Activated naive CD4-positive, alpha-beta T cell treated with anti-CD3 and anti-CD28 coated beads, Interleukin-2, amount 50 U/mL, for 24 hours (primary cell): ENCODE measurements at regions not wholly inside any gene's neighbourhood (a gene's known extent, or its start where the extent isn't known, plus 50 kb on each side); places are given as distances from the start of the nearest gene placed in this dataset.

Experiments
- H3K27ac Mint-ChIP-seq: one replicate; pipeline ENCODE4 v1.8.0; 2021; ENCODE audit warnings: mild to moderate bottlenecking, mixed read lengths
- H3K27me3 Mint-ChIP-seq: one replicate; pipeline ENCODE4 v1.8.0; 2021; ENCODE audit warnings: mixed read lengths
- H3K36me3 Mint-ChIP-seq: one replicate; pipeline ENCODE4 v1.8.0; 2021; ENCODE audit warnings: mixed read lengths
- H3K4me1 Mint-ChIP-seq: one replicate; pipeline ENCODE4 v1.8.0; 2021; ENCODE audit warnings: mixed read lengths
- H3K4me3 Mint-ChIP-seq: one replicate; pipeline ENCODE4 v1.8.0; 2021; ENCODE audit warnings: mild to moderate bottlenecking, mixed read lengths
- H3K9me3 Mint-ChIP-seq: one replicate; pipeline ENCODE4 v1.8.0; 2021; ENCODE audit warnings: mixed read lengths

DNA sequence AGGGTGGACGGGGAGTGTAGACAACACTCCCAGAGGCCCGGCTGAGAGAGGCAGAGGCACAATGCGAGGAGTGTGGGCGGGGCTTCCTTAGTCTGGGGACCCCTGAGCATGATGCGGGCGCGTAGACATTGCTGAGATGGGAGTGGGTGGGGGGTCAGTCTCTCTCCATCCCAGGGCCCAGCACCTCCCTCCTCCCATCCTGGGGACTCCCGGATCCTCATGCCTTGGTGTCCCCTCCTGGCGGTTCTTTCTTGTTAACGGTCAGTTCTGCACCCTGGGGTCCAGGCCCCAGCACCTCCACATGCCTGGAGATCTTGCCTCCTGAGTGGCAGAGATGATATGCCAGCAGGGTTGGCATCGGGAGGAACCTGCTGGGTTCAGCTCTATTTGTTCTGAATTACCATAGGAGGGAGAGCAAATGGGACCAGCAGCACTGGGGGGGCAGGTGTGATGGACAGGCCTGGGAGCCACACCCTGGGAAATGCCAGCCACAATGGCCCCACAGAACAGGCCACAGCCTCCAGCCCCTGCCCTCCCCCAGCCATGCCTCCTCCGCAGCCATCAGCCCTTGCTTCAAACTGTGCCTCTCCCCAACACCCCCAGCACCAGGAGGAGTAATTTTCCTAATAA is 55.7 kb downstream of the RTL6 start:
- H3K36me3 Mint-ChIP-seq, result no peaks in the 10 kb centered on the region
- no peak overlapping the region for H3K4me3 Mint-ChIP-seq
- H3K27me3 Mint-ChIP-seq, result no peaks in the 10 kb centered on the region
- no peaks in the 10 kb centered on the region for H3K4me1 Mint-ChIP-seq
- no peaks in the 10 kb centered on the region for H3K9me3 Mint-ChIP-seq
- H3K27ac Mint-ChIP-seq, result no peak overlapping the region

DNA sequence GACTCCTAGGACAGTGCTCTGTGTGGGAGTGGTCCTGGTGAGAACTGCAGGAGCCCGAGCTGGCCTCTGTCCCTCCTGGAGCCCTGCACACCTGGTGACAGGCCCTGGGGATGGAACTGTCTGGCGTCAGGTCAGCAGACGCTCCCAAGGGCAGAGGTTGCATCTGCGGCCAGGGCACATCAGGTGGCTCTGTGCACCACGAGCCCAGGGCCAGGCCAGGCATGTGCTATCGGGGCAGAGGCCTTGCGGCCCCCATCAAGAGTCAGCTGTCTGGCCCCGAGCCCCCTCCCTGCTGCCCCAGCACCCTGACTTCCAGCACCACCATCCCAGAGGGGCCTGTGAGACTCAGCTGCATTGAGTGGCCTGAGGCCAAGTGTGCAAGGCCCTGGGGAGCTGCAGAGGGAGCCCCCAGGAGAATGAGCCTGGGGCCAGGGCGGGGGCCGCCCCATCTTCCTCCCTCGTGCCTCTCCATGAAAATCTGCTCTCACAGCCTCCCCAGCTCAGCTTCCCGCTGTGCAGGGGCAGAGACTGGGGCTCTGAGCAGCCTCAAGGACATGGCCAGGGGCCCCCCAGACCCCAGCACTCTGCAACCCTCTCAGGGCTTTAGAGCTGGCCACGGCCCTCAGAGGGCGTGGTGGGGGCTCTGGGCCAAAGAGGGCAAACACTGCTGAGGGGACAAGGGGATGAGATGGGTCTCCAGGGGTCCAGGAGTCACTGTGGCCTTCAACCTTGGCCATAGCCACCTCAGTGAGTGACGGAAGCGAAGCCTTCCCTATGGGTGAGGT is 56.4 kb downstream of the RTL6 start:
- no peaks in the 10 kb centered on the region for H3K4me1 Mint-ChIP-seq
- H3K4me3 Mint-ChIP-seq, result no peak overlapping the region
- H3K27me3 Mint-ChIP-seq, result no peaks in the 10 kb centered on the region
- no peaks in the 10 kb centered on the region for H3K36me3 Mint-ChIP-seq
- no peak overlapping the region for H3K27ac Mint-ChIP-seq
- no peaks in the 10 kb centered on the region for H3K9me3 Mint-ChIP-seq

- no peaks in the 10 kb centered on the region for H3K36me3 Mint-ChIP-seq
- H3K27me3 Mint-ChIP-seq, result no peaks in the 10 kb centered on the region
- H3K9me3 Mint-ChIP-seq, result no peaks in the 10 kb centered on the region
- no peaks in the 10 kb centered on the region for H3K4me1 Mint-ChIP-seq
- H3K27ac Mint-ChIP-seq, result no peak overlapping the region
- H3K4me3 Mint-ChIP-seq, result no peak overlapping the region
These were observed 57.5 kb downstream of the RTL6 start for GRCh38 chr22:44440224-44441160.

DNA sequence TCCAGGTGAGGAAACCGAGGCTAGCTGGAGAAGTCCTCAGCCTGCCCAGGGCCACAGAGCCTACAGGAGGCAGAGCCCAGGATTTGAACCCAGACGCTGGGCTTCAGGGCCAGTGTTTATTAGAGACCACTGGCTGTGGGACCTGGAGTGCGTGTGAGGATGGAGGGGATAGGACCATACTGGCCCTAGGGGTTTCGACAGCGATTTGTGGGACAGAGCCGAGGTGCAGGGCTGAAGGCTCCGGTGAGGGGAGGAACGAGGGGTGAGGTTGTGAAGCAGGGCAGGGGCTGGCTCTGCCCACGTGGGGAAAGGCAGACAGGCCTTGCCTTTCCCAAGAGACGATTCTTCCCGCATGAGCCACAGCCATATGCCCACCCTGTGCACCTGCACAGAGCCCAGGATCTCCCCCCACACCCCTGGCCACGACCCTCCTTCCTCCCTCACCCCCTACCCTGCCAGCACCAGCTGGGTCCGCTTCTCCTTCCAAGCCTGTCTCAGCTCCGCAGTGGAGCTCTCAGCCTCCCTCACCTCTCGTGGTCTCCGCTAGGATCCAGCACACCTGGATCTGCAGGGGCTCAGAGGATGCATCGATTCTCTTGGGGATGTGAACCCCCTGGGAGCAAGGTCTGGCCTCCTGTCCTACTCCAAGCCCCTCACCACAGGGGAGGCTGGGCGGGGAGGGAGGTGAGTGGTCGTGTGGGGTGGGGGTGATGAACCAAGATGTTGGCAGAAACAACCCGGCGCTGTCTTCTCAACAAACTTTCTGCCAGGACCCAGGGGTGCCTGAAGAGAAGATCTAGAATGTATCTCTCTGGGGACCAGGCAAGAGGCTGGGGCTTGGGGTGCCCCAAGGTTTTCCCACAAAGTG is 58.4 kb downstream of the RTL6 start:
- H3K36me3 Mint-ChIP-seq, result no peaks in the 10 kb centered on the region
- H3K27ac Mint-ChIP-seq, result no peak overlapping the region
- no peaks in the 10 kb centered on the region for H3K27me3 Mint-ChIP-seq
- no peaks in the 10 kb centered on the region for H3K9me3 Mint-ChIP-seq
- no peaks in the 10 kb centered on the region for H3K4me1 Mint-ChIP-seq
- H3K4me3 Mint-ChIP-seq, result no peak overlapping the region

DNA sequence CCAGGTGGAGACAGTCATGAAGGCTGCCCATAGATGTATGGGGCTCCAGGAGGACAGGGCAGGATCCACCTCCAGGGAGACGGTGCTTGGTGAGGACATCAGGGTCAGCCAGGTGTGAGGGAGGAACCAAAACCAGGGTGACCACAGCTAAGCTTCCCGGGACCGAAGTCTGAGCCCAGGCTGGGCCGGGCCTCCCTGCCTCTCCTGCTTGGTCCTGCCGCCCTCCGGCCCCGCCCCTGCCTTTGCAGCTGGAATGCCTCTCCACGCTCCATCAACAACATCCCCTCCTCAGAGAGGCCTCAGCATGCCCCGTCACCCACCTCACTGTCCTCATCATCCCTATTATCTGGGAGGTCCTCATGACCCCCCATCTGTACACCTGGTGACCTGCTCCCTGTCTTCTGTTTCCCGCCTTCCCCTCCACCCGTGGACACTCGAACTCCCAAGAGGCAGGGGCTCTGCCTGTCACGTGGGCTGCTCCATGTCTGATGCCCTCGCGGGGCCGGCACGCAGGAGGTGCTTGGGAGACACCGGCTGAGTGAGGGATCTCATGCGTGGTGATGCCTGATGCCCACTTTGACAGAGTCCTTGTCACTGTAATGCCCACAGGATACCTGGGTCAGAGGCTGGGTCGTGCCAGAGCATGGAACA is 59.4 kb downstream of the RTL6 start:
- no peaks in the 10 kb centered on the region for H3K27me3 Mint-ChIP-seq
- H3K36me3 Mint-ChIP-seq, result no peaks in the 10 kb centered on the region
- H3K27ac Mint-ChIP-seq, result no peak overlapping the region
- H3K4me3 Mint-ChIP-seq, result no peak overlapping the region
- no peaks in the 10 kb centered on the region for H3K9me3 Mint-ChIP-seq
- H3K4me1 Mint-ChIP-seq, result no peaks in the 10 kb centered on the region

DNA sequence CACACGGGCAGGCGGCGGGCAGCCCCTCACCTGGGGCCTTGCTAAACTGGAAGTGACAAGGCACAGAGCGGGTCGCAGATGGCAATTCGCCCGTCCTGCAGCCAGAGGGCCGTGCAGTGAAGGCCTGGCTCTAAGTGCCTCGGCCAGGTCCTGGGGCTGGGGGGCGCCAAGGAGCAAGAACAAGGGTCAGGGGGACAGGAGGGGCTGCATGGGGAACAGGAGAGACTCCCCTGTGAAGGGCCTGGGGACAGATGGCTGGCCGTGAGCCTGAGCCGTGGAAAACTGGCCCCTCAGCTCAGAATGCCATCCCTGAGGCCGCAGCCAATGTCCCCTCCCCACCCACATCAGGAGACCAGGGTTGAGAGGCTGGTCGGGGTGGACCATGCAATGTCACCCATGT is 60.0 kb downstream of the RTL6 start:
- Mint-ChIP-seq H3K27me3 (no peaks in the 10 kb centered on the region), H3K36me3 (no peaks in the 10 kb centered on the region), H3K27ac (no peak overlapping the region), H3K4me3 (no peak overlapping the region), H3K4me1 (no peaks in the 10 kb centered on the region), H3K9me3 (no peaks in the 10 kb centered on the region)

GRCh38 chr22:44437216-44438055 is 60.6 kb downstream of the RTL6 start:
- no peaks in the 10 kb centered on the region for H3K27me3 Mint-ChIP-seq
- no peak overlapping the region for H3K4me3 Mint-ChIP-seq
- no peaks in the 10 kb centered on the region for H3K4me1 Mint-ChIP-seq
- H3K9me3 Mint-ChIP-seq, result no peaks in the 10 kb centered on the region
- no peaks in the 10 kb centered on the region for H3K36me3 Mint-ChIP-seq
- no peak overlapping the region for H3K27ac Mint-ChIP-seq

- H3K27ac Mint-ChIP-seq, result no peak overlapping the region
- no peak overlapping the region for H3K4me3 Mint-ChIP-seq
- no peaks in the 10 kb centered on the region for H3K4me1 Mint-ChIP-seq
- no peaks in the 10 kb centered on the region for H3K9me3 Mint-ChIP-seq
- no peaks in the 10 kb centered on the region for H3K36me3 Mint-ChIP-seq
- H3K27me3 Mint-ChIP-seq, result no peaks in the 10 kb centered on the region
These were observed 61.3 kb downstream of the RTL6 start for GRCh38 chr22:44436736-44437135.

GRCh38 chr22:44431256-44431655 is 66.8 kb downstream of the RTL6 start:
- Mint-ChIP-seq H3K36me3 (no peaks in the 10 kb centered on the region), H3K4me1 (no peaks in the 10 kb centered on the region), H3K27ac (no peak overlapping the region), H3K9me3 (no peaks in the 10 kb centered on the region), H3K4me3 (no peak overlapping the region), H3K27me3 (no peaks in the 10 kb centered on the region)

DNA sequence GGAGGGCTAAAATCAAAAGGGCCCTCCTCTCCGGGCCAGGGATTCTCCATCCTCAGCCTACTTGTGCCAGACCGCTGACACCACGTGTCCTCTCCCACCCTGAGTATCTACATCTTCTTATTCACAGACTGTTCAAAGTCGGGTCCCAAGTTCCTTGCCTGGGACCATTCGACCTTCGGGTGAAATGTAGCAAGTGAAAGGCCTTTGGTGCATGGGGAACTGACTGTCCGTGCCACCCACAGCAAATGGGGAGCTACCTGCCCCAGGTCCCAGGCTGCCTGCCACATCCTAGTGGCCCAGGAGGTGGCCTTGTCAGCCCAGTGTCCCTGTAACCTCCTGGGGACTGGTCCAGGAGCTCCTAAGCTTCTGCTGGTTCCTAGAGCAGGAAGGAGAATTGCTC is 67.3 kb downstream of the RTL6 start:
- H3K27ac Mint-ChIP-seq, result no peak overlapping the region
- no peak overlapping the region for H3K4me3 Mint-ChIP-seq
- no peaks in the 10 kb centered on the region for H3K27me3 Mint-ChIP-seq
- no peaks in the 10 kb centered on the region for H3K36me3 Mint-ChIP-seq
- no peaks in the 10 kb centered on the region for H3K9me3 Mint-ChIP-seq
- no peaks in the 10 kb centered on the region for H3K4me1 Mint-ChIP-seq

- Mint-ChIP-seq H3K27me3 (no peaks in the 10 kb centered on the region), H3K9me3 (no peaks in the 10 kb centered on the region), H3K4me3 (no peak overlapping the region), H3K4me1 (no peaks in the 10 kb centered on the region), H3K27ac (no peak overlapping the region), H3K36me3 (no peaks in the 10 kb centered on the region)
These were observed 68.0 kb downstream of the RTL6 start for GRCh38 chr22:44429941-44430587.

DNA sequence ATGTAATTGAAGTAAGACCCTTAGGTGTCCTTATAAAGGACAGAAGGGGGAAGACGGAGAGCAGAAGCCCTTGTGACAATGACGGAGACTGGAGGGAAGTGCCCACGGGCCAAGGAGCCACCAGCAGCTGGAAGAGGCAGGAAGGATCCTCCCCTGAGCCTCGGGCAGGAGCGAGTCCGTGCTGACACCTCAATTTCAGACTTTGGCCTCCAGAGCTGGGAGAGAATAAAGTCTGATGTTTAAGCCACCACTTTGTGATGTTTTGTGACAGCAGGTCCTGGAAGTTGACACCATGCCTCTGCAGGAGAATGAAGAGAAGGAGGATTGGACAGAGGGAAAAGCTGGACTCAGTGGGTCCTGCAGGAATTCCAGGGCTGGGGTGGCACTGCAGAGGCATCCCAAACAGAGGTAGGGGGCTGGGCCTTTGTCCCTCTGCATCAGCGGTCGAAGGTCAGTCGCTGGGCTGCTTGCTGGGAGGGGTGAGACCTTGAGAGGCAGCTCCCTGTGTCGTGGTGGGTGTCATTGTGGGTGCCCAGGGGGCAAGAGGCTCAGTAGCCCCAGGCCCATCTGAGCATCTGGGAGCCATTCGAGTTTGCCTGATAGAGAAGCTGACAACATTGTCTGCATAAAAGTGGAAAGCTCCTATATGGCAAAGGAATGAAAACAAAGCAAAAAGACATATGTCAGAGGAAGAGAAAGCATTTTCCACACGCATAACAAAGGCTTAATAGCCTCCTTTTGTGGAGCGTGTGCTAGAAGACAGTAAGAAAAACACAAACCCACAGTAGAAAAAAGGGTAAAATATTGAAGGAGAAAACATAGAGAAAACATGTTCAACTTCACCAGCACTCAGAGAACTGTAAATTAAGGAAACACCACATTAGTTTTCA is 68.8 kb downstream of the RTL6 start:
- Mint-ChIP-seq H3K4me1 (no peaks in the 10 kb centered on the region), H3K9me3 (no peaks in the 10 kb centered on the region), H3K4me3 (no peak overlapping the region), H3K36me3 (no peaks in the 10 kb centered on the region), H3K27me3 (peaks cover 1% of the 10 kb centered on the region), H3K27ac (peak overlapping the region; percentile 62)
